GM18502 (cell line): ENCODE measurements at regions not wholly inside any gene's neighbourhood (a gene's known extent, or its start where the extent isn't known, plus 50 kb on each side); places are given as distances from the start of the nearest gene placed in this dataset.
A peak's percentile ranks its signal among the peaks of the same experiment; 100 is the strongest.
"Not testable (repeated sequence)": the region's sequence is repeated elsewhere in the genome, so short reads cannot be mapped to it uniquely, and the experiment has no call there.

Experiments used
- ATAC-seq: cut with Tn5 transposase; IDR thresholded peaks from one replicate; pipeline ENCODE4 v1.9.1; 2021; ENCODE audit warnings: mild to moderate bottlenecking; ENCODE audit not compliant: unreplicated experiment, poor library complexity

DNA sequence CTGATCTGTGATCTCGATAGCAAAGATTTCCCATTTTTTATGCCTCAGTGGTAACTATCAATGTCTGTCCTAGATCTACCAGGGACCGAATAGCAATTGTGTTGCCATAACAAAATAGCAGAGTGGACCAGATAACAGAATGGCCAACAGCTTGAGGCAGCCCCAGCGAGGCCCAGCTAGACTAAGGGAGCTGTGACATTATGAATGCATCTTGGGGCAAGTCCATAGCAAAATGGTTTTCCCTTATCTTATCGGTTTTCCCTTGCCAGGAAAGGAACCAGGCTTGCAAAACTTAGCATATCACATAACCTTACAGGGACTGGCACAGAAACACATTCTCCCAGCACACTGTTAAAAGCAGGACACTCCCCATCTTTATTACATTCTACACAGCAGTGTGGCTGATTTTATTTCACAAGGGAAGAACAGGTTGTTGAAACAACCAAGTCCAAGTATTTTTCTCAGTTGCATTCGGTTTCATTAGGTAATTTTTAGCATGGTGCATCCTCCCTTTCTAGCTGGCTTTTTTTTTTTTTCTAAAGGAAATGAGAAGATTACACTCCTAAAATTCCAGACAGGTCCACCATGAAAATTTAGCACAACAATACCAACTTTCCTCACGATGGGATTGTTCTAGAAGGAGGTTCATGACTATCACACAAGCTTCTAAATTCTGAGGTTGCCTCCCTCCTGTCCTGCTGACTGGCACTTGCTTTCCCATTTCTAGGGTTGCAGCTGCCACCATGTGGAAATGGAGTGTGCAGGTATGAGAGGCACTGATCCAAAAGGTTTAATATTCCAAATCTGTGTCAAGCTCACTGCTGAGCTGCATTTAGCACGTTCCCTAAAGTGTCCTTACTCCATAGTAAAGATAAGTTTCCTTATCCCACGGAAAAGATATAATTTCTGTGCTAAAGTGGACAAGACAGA, 97.0 kb upstream of the SLC35G4 start:
- ATAC-seq: peak; percentile 17

DNA sequence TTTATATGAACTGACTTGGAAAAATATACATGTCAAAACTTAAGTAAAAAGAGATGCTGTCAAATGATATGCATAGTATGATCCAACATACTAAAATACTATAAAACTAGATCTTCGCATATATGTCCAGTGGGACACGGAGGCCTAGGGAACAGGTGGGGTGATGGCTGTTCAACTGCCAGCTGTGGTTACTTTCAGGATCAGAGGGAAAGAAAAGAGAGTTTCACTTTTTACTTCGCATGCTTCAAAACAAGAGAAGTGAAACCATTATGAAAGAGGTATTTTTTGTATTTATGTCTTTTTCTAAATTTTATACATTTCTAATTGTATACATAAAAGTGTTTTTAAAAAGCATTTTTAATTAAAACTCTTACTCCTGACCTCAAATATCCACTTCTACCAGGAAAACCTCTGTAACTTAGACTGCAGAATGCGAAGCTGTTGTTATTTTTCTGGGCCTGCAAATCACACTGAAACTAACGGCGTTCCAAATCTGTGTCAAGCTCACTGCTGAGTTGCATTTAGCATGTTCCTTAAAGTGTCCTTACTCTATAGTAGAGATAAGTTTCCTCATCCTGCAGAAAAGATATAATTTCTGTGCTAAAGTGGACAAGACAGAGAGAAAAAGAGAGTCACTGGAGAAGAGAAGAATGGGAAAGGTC, 97.8 kb upstream of the SLC35G4 start:
- ATAC-seq: peak; percentile 95

DNA sequence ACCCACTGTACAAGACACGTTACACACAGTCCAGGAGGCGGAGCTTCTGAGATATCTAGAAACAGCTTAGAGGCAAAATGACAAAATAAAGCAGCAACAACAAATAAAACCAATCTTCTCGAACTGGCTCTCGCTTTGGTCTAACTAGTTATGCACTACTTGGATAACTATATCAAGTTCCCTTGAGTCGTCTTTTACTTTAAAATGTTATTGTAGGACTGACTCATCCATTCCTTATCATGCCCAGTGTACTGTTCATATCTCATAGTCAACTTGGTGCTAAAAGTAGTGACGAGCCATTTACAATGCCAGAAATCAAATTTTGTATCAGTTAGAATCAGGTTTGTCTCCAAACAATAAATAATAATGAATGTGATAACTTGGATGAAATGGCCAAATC, 102.5 kb upstream of the SLC35G4 start:
- ATAC-seq: no peak

DNA sequence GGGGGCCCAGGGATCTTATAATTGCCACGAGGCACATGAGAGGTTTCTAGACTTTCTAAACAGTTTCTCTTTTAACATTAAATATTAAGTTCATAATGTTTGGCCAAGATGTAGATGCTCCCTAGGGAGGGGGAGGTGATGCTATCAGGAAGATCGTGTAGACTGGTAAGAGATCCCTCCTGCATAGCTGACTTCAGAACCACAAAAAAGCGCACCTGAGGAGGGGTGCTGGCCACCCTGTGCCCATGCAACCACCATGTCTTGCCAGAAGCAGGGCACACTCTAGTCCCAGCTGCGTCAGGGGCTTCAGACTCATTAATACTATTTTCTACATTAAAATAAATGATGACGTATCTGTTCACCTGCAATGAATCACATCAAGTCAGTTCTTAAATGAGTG, 103.4 kb upstream of the SLC35G4 start:
- ATAC-seq: no peak

DNA sequence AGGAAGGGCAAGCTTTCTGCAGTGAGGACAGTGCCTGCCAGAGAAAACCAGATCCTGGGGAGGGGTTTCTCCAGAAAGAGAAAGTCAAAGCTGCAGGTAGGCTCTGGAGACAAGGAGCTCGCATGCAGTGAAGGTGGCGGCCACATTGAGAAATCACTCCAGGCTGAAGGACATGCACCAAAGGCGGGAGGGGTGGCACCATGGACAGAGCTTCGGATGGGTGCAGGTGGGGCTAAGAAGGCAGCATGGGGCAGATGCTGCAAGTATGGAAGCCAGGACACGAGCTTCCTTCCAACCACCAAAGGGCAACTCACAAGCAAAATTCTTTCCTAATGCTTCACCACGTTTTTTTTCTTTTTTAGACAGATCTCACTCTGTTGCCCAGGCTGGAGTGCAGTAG, 104.4 kb upstream of the SLC35G4 start:
- no peak for ATAC-seq

DNA sequence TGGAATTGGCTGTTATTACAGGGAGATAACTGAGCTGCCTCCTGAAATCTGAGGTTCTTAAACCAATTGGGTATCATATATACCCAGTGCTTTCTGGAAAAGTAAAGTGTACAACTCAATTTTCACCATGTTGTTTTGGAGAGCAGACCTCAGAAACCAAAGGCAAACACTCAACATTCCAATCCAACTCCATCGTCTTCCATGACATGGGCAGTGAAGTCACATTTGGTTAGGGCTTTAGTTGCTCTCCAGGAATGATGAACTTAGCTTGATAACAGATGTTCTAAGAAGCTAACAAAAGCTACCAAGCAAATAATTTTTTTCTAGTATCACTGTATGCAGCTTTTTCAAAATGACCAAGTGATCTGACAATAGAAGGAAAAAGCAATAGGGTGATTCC, 107.0 kb upstream of the SLC35G4 start:
- no peak for ATAC-seq

DNA sequence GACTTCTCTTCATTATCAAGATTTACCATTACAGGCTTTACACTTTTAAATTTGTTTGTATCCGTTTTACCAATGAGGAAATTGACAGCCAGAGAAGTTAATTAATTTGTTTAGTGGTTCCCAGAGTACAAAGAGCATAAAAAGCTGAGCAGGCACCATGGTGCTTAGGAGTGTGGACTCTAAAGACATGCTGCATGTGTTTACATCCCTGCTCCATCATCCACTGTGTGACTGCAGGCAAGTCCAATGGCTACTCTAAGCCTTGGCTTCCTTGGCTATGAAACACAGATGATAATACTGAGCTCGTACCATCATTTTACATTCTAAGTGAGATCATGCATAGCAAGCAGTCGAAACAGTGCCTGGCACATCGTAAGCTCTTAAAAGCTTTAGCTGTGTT, 108.0 kb upstream of the SLC35G4 start:
- no peak for ATAC-seq

DNA sequence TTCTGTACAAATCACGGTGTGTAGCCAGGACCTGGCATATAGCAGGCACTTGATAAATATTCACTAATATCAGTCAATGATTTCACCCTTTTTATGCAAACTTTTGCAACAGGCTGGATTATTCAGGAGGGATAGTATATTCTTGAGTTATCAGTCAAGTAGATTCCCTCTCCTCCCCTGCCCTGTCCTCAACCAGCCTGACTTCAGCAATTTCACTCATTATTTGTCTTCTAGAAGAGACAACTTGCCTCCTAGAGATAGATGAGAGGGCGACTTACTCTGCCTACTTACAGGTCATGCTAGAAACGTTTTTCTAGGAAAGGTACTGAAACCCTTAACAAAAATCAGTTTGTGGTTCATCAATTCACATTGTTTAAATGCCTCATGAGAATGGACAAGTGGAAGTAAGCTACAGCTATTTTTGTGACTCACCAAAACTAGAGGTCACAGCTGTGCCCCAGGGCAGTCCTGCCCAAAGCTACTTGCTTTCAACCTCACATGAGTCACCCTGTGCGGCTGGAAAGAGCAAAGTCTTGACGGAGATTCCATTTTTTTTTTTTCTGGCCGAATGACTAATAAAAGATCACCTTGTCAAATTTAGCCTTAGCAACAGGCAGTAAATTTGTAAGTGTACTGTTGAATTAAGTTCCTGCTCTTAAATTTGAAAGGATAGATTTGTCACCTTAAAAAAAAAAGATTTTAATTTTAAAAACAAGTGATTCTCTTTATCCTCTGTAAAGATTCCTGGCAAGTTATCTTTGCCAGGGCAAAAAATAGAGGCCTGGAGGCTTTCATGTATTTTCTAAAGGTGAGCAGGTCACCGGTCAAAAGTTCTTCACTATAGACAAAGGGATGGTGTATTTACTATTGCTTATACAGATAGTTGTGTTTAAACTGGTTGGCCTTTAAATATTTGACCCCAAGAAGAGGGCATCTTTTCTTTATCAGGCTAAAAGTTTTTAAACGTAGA, 109.0 kb upstream of the SLC35G4 start:
- peak; percentile 66 for ATAC-seq

DNA sequence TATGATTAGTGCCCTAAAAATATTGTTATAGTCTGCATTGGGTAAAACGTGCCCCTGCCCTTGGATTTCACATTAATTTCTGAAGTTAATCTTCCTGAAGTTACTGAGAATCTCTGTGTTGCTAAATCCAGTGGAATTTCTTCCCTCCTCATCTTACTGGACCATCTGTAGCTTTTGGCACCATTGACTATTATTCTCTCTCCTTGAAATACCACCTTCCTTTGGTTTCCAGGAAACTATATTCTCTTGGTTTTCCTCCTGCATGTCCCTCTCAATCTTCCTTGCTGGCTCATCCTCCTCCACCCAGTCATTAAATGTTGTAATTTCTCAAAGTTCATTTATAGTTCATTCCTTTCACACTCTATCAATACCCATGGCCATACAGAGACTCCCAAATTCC, 110.6 kb upstream of the SLC35G4 start:
- ATAC-seq: no peak

DNA sequence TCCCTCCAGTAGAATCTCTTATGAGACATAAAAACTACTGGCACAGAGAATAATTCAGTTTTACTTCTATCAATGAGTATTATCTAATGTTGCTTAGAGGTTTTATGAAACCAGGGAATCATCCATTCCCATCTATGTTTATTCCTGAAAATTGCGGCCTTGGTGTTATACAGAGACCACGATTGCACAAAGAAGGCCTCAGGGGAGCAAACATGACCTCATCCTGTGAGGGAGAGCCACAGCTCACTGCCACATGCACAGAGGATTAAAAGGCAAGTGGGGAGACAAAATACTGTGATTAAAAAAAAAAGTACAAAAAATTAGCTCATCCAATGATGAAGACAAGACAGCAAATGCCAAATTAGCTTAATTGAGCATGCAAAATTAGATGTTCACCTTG, 111.8 kb upstream of the SLC35G4 start:
- ATAC-seq: no peak

DNA sequence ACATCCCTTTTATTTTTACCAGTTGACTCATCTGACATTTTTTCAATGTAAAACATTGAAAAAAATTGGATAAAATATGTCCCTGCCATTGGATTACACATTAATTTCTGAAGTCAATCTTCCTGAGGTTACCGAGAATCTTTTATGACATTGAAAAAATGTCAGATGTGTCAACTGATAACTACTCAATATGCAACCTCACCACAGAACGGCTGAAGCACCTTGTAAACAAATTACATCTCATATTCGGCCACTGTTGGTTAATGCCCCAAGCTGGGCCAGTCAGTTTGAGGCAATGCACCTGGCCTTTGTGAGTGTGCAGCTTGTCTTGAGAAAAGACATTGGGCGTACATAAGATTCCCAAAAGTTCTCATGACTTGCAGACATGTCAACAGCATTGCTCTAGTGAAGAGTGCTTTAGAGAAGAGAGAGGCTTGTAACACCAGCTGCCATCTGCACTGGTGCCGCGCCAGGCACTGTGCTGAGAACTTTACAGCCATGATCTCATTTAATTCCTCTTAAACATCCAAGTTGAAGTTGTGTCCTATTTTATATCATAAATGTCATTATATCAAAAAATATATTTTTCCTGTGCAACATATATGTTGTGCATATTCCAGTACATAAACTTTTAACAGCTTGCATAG, 112.7 kb upstream of the SLC35G4 start:
- no peak for ATAC-seq

DNA sequence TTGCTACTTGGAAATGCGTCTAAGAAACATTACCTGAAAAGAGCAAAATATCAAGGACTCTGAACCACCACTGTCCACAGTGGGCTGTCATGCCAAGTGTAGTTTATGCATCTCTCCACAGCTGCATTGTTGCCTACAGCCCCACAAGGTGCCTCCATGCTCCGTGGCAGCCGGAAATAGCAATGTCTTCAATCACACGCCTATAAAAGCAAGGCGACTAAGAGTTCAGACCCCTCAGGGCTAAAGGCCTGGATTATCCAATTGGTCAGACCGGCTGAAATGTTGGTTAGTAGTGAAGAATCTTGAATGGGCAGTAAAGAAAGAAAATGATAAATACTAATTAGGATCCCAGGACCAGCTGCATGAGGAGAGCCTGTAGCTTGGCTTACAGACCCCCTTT, 114.0 kb upstream of the SLC35G4 start:
- ATAC-seq: no peak

DNA sequence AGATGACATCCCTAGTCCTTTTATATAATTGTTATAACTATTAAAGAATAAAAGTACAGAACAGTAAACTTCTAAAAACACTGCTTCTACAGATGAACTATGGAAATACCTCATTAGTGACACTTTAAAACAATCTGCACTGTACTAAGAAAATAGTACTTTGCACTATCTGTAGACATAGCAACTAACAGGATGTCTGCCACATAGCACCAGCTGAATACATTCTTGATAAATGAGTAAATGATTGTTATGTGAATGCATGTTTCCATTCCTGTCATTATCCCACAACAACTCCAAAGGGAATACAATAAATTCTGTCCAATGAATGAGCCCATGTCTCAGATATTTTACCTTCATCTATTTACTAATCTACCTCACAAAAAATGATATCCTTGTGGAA, 115.3 kb upstream of the SLC35G4 start:
- no peak for ATAC-seq

DNA sequence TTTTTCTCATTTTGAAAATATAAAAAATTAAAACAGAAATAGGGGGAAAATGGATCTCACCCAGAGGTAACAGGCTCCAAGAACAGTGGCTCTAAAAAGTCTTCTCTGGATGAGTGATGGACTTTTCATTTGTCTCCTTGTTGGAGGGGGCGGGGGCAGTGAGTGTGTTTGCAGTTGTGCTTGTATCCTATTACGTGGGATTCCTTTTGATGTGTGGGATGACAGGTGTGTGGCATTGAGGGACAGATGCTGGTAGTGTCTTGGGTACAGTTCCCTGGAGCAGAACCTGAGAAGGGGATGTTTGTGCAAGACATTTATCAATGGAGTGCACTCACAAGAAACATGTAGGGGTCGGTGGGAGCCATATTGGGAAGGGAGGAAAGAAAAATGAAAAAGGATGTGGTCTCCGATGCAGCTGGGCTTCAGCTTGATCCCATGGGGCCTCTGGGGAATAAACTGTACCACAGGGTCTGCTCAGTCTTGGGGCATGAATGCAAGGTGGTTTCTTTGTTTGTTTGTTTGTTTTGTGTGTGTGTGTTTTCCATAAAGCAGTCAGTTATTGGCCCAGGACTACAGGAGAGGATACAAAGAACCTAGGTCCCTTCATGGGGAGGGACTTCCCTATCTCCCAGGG, 120.0 kb upstream of the SLC35G4 start:
- ATAC-seq: no peak

DNA sequence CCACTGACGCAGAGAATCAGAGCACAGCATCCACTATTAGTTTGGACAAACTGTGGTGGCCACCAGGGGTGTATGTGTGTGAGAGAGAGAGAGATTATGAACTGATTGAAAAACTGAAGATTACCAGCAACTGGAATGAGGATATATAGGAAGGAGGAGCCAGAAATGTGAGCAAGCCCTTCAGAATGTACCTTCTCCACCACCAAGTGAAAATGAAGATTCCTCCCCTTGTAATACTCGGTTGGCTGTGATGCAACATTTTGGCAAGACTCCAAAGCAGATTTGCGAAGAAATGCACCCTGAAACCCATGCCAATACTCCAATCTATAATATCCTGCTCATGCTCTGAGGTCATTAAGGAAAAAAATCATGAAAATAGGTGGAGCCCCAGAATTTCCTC, 121.2 kb upstream of the SLC35G4 start:
- no peak for ATAC-seq

DNA sequence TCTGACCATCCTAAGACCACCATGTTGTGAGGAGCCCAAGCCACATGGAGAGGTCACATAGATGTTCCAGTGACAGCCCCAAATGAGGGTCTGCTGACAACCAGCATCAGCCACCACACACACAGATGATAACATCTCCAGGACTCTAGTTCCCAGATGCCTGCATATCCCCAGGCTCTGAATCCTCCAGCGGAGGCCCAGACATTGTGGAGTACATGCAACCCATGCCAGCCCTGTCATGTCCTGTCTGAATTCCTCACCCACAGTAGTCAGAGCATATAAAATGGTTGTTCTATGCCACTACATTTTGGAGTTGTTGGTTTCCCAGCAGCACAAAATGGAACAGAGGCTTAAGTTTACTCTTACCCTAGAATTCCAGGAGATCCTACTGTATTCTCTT, 122.0 kb upstream of the SLC35G4 start:
- no peak for ATAC-seq

DNA sequence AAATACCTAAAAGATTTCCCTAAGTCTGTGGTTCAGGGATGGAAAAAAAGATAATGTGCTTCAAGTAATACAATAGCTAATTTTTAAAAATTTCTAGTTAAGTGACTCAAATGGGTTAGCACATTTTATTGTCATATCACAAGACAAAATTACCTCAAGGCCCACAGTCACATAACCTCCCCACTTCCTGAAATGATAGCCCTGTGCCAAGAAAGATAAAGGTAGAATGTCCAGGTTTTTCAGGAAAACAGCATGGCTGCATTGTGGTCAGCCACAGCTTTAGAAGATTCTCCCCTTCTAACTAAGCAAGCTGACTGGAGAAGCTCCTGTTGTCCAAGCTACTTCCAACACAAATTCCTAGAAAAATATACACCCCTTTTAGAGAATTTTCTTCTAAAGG, 127.1 kb upstream of the SLC35G4 start:
- no peak for ATAC-seq

DNA sequence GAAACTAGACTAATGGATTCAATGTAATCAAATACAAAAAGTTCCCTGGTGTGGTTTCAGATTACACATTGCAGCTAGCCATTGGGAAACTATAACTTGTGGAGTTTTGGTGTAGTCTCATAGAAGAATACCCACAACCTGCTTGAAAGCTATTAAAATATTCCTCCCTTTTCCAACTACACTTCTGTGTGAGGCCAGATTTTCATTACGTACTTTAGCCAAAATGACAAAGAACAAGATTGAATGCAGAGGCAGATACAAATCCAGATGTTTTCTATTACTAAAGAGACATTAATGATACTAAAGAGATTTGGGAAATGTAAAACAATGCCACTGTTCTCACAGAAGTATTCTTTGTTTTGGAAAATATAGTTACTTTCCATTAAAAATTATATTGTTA, 128.7 kb upstream of the SLC35G4 start:
- ATAC-seq: no peak

DNA sequence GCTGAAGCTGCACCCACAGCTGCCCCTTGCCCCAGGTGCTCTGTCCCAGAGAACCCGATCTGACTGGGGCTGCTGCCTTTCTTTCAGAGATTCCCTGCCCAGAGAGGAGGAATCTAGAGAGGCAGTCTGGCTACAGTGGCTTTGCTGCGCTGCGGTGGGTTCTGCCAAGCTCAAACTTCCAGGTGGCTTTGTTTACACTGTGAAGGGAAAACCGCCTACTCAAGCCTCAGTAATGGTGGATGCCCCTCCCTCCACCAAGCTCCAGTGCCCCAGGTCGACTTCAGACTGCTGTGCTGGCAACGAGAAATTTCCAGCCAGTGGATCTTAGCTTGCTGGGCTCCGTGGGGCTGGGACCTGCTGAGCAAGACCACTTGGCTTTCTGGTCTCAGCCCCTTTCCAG, 130.4 kb upstream of the SLC35G4 start:
- ATAC-seq: not testable (repeated sequence)

DNA sequence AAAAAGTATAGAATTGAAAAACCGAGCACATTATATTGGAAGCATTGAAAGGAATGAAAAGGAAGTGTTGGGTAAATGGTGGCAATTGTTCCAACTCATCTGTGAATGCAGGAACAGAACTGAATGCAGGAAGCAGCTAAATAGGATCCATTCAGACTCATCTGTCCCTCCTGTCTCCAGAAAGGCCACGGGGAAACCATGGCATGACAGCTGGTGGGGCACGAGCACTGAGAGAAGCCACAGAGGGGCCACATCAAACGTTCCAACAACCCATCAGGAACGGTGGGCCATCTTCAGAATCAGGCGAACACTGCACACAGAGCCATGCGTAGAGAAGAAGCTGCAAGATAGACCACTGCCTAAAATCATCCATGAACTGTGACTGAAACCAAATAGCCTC, 138.5 kb upstream of the SLC35G4 start:
- no peak for ATAC-seq
